ENCODE measurements at regions not wholly inside any gene's neighbourhood (a gene's known extent, or its start where the extent isn't known, plus 50 kb on each side); places are given as distances from the start of the nearest gene placed in this dataset.

- ChIA-PET POLR2A (ENCODE audit: partially characterized antibody) (interaction anchor here (1.1 kb wide), 1 partner anchor 136 kb away, joined by 3 read pairs; no protein-coding TSS in a partner anchor), CTCF (ENCODE audit: partially characterized antibody) (interaction anchor here (1.5 to 1.8 kb wide), 3 partner anchors 10 to 12 kb away, joined by 3 to 7 read pairs (median 4); no protein-coding TSS in a partner anchor)
- Histone ChIP-seq H2BK15ac (ENCODE audit: low read length) (no peak overlapping the region), H3K79me2 (ENCODE audit: control insufficient read depth in 1 of 2, insufficient read depth in 2 of 2, low read length in 2 of 2) (no peaks in the 10 kb centered on the region), H3K9me3 (ENCODE audit: insufficient read depth in 2 of 2, low read depth in 1 of 2, low read length in 1 of 2) (peaks cover 12 to 14% of the 10 kb centered on the region in 2 experiments; a peak in 1 of 4 replicates), H3K23ac (ENCODE audit: insufficient read length) (no peak overlapping the region), H2BK5ac (ENCODE audit: low read depth, low read length) (no peak overlapping the region), H3K23me2 (ENCODE audit: low read depth, low read length) (no peaks in the 10 kb centered on the region), H2AFZ (ENCODE audit: low read length) (no peak overlapping the region), H2BK120ac (replicated peaks; ENCODE audit: low read depth, low read length) (no peak overlapping the region), H2BK20ac (ENCODE audit: low read length) (no peak overlapping the region), H3K4me1 (replicated peaks in 1 of 4; ENCODE audit: control insufficient read depth in 3 of 4, insufficient read depth in 4 of 4, low read length in 3 of 4) (no peaks in the 10 kb centered on the region), H3K4me2 (ENCODE audit: insufficient read depth in 1 of 2, low read depth in 2 of 2, low read length in 2 of 2) (no peak overlapping the region), H3K18ac (ENCODE audit: extremely low read depth, low read length) (no peak overlapping the region), H4K8ac (ENCODE audit: extremely low read depth, insufficient read depth, low read length) (no peak overlapping the region), H2AK5ac (ENCODE audit: low read depth, low read length) (no peak overlapping the region), H3K4me3 (ENCODE audit: extremely low read depth in 1 of 4, insufficient read depth in 2 of 4, low read depth in 3 of 4, low read length in 4 of 4) (no peak overlapping the region), H3K9ac (replicated peaks in 1 of 4; ENCODE audit: extremely low read depth in 1 of 4, low read depth in 3 of 4, low read length in 3 of 4) (no peak overlapping the region), H3K36me3 (ENCODE audit: control insufficient read depth in 2 of 4, insufficient read depth in 4 of 4, low read length in 3 of 4) (0 out of 8 replicates have a peak, but pooled peaks cover 0 to 5% (median 0%) of the 10 kb centered on the region in 4 experiments), H3K27ac (ENCODE audit: low read depth, low read length) (no peak overlapping the region), H4K5ac (ENCODE audit: insufficient read length, low read depth, low read length) (no peak overlapping the region), H4K20me1 (replicated peaks in 1 of 2; ENCODE audit: control insufficient read depth in 1 of 2, insufficient read depth in 2 of 2, low read length in 2 of 2) (no peaks in the 10 kb centered on the region), H4K91ac (replicated peaks; ENCODE audit: insufficient read length, low read length) (no peak overlapping the region), H3K4ac (replicated peaks; ENCODE audit: insufficient read length, low read depth, low read length) (no peak overlapping the region), H3K79me1 (ENCODE audit: low read depth, low read length) (no peaks in the 10 kb centered on the region), H2BK12ac (ENCODE audit: low read depth, low read length) (no peak overlapping the region), H3K14ac (ENCODE audit: insufficient read length) (no peak overlapping the region), H3K27me3 (replicated peaks in 1 of 4; ENCODE audit: control insufficient read depth in 3 of 4, extremely low read depth in 1 of 4, insufficient read depth in 3 of 4, low read length in 3 of 4) (no peaks in the 10 kb centered on the region), H3K56ac (replicated peaks; ENCODE audit: insufficient read length, low read depth, low read length) (no peak overlapping the region)
- FAIRE-seq (no peak), DNase-seq (ENCODE audit: low read depth in 1 of 2, low spot score in 2 of 2) (no peak)
- 79% methylated on average over 1 of the region's 1 CpG; no CpG with 5 or more reads in 1 of the 2 experiments for WGBS, 2 experiments (ENCODE audit: extremely low coverage in 1 of 2, insufficient coverage in 1 of 2, insufficient read length in 1 of 2, insufficient replicate concordance in 2 of 2, low coverage in 1 of 2, low lambda C conversion rate in 2 of 2, missing lambda C conversion rate in 1 of 2)
- no peak for TF ChIP-seq TCF12 (IDR thresholded peaks at IDR 0.05; ENCODE audit: low read depth, low read length)
- no peak for TF ChIP-seq POLR2A (IDR thresholded peaks at IDR 0.05; ENCODE audit: control extremely low read depth in 1 of 2, low read depth in 2 of 2, low read length in 2 of 2)
- no peak for TF ChIP-seq PHF8 (conservative IDR thresholded peaks at IDR 0.05; ENCODE audit: low read depth, low read length)
- no peak for TF ChIP-seq BCL11A (IDR thresholded peaks at IDR 0.05; ENCODE audit: low read depth in 2 of 2, low read length in 2 of 2)
- no peak for TF ChIP-seq NANOG (IDR thresholded peaks at IDR 0.05; ENCODE audit: insufficient read depth, low read depth, low read length, poor library complexity, severe bottlenecking)
Observed at GRCh38 chr16:65384441-65384840, 262.6 kb upstream of the CDH11 start.

Data from H1 (cell line).